ENCODE measurements at regions not wholly inside any gene's neighbourhood (a gene's known extent, or its start where the extent isn't known, plus 50 kb on each side); places are given as distances from the start of the nearest gene placed in this dataset.

DNA sequence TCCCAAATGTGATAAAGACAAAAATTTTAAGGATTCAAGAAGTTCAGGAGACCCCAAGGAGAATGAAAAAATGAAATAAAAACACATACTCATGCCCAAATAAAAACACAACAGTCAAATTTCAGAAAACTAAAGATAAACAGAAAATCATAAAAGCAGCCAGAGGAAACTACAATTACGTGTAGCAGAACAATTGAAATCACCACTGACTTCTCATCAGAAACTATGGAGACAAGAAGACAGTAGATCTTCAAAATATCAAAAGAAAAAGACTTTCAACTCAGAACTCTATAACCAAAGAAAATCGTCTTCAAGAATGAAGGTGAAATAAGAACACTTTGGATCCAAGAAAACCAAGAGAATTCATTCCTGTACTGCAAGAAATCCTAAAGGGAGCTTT lies 54.9 kb downstream of the DIO3 start:
- TF ChIP-seq, protein P1, sequence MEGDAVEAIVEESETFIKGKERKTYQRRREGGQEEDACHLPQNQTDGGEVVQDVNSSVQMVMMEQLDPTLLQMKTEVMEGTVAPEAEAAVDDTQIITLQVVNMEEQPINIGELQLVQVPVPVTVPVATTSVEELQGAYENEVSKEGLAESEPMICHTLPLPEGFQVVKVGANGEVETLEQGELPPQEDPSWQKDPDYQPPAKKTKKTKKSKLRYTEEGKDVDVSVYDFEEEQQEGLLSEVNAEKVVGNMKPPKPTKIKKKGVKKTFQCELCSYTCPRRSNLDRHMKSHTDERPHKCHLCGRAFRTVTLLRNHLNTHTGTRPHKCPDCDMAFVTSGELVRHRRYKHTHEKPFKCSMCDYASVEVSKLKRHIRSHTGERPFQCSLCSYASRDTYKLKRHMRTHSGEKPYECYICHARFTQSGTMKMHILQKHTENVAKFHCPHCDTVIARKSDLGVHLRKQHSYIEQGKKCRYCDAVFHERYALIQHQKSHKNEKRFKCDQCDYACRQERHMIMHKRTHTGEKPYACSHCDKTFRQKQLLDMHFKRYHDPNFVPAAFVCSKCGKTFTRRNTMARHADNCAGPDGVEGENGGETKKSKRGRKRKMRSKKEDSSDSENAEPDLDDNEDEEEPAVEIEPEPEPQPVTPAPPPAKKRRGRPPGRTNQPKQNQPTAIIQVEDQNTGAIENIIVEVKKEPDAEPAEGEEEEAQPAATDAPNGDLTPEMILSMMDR (IDR thresholded peaks at IDR 0.05): no peak
- peaks cover 56% of the 10 kb centered on the region for H3K27me3 Mint-ChIP-seq (ENCODE audit: low read depth)
- DNase-seq (ENCODE audit: low spot score): no peak

DNA sequence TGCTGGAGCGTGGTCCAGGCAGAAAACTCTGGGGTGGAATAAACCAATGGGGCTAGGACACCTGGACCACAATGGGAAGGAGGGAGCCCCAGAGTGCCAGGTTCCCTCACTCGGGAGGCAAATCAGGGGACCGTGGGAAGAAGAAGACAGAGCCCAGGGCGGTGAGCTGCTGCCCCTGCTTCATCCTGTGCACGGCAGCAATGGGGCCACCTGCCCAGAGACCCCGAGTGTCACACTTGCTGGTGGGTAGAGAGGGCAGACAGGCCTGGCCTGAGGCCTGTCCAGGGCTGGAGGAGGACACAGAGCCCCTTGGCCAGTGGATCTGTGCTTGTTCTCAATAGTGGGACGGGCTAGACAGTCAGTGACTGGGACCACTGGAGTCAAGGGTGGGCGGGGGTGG lies 58.2 kb downstream of the DIO3 start:
- Mint-ChIP-seq H3K36me3 (ENCODE audit: low read depth) (peaks cover 7% of the 10 kb centered on the region), H3K9me3 (ENCODE audit: low read depth) (peaks cover 6% of the 10 kb centered on the region), H3K27ac (ENCODE audit: unreplicated experiment) (no peak overlapping the region), H3K4me1 (ENCODE audit: low read depth) (no peaks in the 10 kb centered on the region), H3K4me3 (ENCODE audit: unreplicated experiment) (no peak overlapping the region), H3K27me3 (ENCODE audit: low read depth) (peaks cover 39% of the 10 kb centered on the region)
- TF ChIP-seq, protein P1 (IDR thresholded peaks at IDR 0.05): no peak
- no peak for DNase-seq (ENCODE audit: low spot score)

More for the DNA sequence above, 54.9 kb downstream of the DIO3 start:
- no peak overlapping the region for H3K27ac Mint-ChIP-seq (ENCODE audit: unreplicated experiment)
- H3K9me3 Mint-ChIP-seq (ENCODE audit: low read depth): peaks cover 11% of the 10 kb centered on the region
- peaks cover 7% of the 10 kb centered on the region for H3K36me3 Mint-ChIP-seq (ENCODE audit: low read depth)
- H3K4me1 Mint-ChIP-seq (ENCODE audit: low read depth): no peaks in the 10 kb centered on the region
- H3K4me3 Mint-ChIP-seq (ENCODE audit: unreplicated experiment): no peak overlapping the region

DNA sequence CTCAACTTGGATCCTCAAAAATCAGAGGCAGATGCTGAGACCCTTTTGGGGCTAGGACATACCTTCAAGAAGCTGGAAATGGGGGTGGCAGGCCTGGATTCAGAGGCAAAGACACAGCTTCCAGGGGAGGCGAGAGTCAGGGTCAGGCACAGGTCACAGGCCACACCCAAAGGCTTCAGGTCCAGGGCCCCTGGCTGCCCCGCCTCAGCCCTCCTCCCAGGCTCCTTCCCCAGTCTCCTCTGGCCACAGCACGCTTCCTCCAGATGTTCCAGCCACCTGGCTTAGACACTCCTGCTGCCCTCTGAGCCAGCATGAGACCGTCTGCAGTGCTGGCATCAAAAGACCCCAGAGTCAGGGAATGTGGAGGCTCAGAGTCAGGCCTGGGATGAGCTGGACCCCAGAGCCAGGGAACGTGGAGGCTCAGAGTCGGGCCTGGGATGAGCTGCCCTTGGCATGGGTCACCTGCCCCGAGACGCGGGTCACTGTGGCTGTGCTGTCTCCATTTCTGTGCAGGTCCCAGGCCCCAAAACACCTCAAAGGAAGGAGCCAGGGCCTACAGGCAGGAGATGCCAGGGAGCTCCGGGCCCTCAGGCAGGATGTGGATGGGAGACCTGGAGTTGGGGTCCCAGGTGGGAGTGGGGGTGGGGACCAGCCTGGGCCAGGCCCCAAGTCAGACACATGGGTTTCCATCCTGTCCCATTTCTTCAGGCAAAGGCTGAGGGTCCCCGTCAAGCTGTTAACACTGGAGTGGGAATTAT lies 58.9 kb downstream of the DIO3 start:
- Mint-ChIP-seq H3K4me1 (ENCODE audit: low read depth) (no peaks in the 10 kb centered on the region), H3K36me3 (ENCODE audit: low read depth) (peaks cover 7% of the 10 kb centered on the region), H3K4me3 (ENCODE audit: unreplicated experiment) (no peak overlapping the region), H3K27ac (ENCODE audit: unreplicated experiment) (no peak overlapping the region), H3K27me3 (ENCODE audit: low read depth) (peaks cover 34% of the 10 kb centered on the region), H3K9me3 (ENCODE audit: low read depth) (peaks cover 6% of the 10 kb centered on the region)
- TF ChIP-seq, protein P1 (IDR thresholded peaks at IDR 0.05): no peak
- DNase-seq (ENCODE audit: low spot score): no peak

DNA sequence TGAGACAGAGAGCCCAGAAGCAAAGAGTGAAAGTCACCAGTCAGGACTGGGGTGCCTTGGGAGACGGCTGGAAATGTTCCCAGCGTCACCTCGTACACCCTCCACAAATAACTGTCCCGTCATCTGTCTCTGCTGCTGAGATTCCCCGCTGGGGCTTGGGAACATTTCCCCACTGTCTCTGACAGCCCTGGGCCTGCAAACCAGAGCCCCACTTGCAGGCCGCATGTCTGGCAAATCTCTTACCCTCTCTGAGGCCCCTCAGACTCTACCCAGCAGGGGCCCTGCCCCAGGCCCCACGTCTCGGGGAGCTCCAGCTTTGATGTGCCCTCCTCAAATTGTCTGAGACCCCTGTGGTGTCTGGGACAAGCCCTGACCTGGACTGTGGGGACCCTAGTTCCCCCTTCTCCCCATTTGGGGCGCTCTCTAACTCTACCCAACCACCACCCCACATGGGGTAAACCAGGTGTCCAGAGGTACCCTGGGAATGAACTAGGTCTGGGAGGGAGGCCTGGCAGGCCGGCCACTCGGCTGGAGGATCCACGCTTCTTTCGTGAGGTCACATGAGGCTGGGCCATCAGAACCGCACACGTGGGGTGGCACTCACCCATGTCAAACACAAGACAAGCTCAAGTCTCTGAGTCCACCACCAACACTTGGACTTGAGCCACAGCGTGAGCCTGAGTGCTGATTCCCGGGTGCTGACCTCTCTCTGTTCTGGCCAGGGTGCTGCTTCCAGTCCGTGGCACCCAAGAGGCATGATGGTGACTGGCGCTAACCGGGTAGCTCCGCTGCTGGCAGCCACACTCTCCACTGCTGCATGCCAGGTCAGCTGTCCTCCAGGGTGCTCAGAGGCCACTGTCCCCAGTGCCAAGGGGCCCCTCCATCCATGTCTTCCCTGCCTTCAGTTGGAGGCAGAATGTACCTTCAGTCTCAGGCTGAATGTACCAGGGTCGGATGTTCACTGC lies 59.8 kb downstream of the DIO3 start:
- DNase-seq (ENCODE audit: low spot score): no peak
- no peaks in the 10 kb centered on the region for H3K4me1 Mint-ChIP-seq (ENCODE audit: low read depth)
- no peak overlapping the region for H3K27ac Mint-ChIP-seq (ENCODE audit: unreplicated experiment)
- peaks cover 3% of the 10 kb centered on the region for H3K9me3 Mint-ChIP-seq (ENCODE audit: low read depth)
- H3K4me3 Mint-ChIP-seq (ENCODE audit: unreplicated experiment): no peak overlapping the region
- TF ChIP-seq, protein P1 (IDR thresholded peaks at IDR 0.05): no peak
- peaks cover 26% of the 10 kb centered on the region for H3K27me3 Mint-ChIP-seq (ENCODE audit: low read depth)
- H3K36me3 Mint-ChIP-seq (ENCODE audit: low read depth): peaks cover 3% of the 10 kb centered on the region
